ENCODE measurements at regions not wholly inside any gene's neighbourhood (a gene's known extent, or its start where the extent isn't known, plus 50 kb on each side); places are given as distances from the start of the nearest gene placed in this dataset.

DNA sequence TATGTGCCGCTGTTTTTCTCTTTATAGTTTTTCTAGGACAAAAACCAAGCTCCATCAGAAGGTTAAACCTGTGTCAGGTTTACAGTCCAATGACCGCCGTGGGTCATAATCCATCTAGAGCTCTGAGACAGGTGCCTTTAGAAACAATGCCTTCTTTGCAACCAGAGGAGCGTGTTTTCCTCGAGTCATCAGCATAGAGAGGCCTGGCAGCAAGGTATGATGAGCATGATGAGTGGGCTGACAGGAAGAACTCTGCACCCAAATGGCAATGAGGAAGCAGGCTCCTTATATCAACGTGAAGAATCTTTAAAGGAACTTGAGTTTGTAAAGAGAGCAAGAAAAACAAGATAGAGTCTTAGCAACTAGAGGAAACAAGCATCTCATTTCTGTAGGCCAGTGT, 60.5 kb upstream of the NUDT4 start:
- no peak for TF ChIP-seq POLR2A (IDR thresholded peaks at IDR 0.05)
- TF ChIP-seq, protein P1, sequence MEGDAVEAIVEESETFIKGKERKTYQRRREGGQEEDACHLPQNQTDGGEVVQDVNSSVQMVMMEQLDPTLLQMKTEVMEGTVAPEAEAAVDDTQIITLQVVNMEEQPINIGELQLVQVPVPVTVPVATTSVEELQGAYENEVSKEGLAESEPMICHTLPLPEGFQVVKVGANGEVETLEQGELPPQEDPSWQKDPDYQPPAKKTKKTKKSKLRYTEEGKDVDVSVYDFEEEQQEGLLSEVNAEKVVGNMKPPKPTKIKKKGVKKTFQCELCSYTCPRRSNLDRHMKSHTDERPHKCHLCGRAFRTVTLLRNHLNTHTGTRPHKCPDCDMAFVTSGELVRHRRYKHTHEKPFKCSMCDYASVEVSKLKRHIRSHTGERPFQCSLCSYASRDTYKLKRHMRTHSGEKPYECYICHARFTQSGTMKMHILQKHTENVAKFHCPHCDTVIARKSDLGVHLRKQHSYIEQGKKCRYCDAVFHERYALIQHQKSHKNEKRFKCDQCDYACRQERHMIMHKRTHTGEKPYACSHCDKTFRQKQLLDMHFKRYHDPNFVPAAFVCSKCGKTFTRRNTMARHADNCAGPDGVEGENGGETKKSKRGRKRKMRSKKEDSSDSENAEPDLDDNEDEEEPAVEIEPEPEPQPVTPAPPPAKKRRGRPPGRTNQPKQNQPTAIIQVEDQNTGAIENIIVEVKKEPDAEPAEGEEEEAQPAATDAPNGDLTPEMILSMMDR (IDR thresholded peaks at IDR 0.05) = no peak
